Lung (tissue), 11 donors: ENCODE measurements at regions not wholly inside any gene's neighbourhood (a gene's known extent, or its start where the extent isn't known, plus 50 kb on each side); places are given as distances from the start of the nearest gene placed in this dataset.

Experiments used
- ATAC-seq: fragments of 200-7000 bp; cut with Tn5 transposase; one replicate; pipeline ENCODE4 v1.9.1; 2020; ENCODE audit warnings: moderate number of reproducible peaks; ENCODE audit not compliant: insufficient read depth, low FRiP score
- DNase-seq, 3 donors: peaks; one replicate each; pipeline ENCODE4 v3.0.0-alpha.2; 2013 to 2017
- H3K27ac ChIP-seq, 2 donors: one replicate each; pipeline ENCODE4 v1.5.1; 2013; ENCODE audit warnings: mild to moderate bottlenecking in 2 of 2, moderate library complexity in 2 of 2, control low read depth in 1 of 2, inconsistent platforms in 1 of 2, low read depth in 1 of 2, low read length in 1 of 2
- H3K27me3 ChIP-seq, 3 donors: one replicate each; pipeline ENCODE4 v1.5.1; 2013; ENCODE audit warnings: low read length in 2 of 3; ENCODE audit not compliant: control insufficient read depth in 3 of 3, insufficient read depth in 3 of 3
- H3K36me3 ChIP-seq, 4 donors: one replicate each; pipeline ENCODE4 v1.5.1; 2013; ENCODE audit warnings: low read length in 4 of 4, mild to moderate bottlenecking in 1 of 4, moderate library complexity in 1 of 4; ENCODE audit not compliant: control insufficient read depth in 4 of 4, insufficient read depth in 4 of 4
- H3K4me1 ChIP-seq, 5 donors: one replicate each; pipeline ENCODE4 v1.5.1; 2013; ENCODE audit warnings: low read length in 5 of 5, mild to moderate bottlenecking in 2 of 5, moderate library complexity in 1 of 5; ENCODE audit not compliant: control insufficient read depth in 5 of 5, insufficient read depth in 5 of 5
- H3K4me3 ChIP-seq: one replicate; pipeline ENCODE4 v1.5.1; 2013; ENCODE audit warnings: mild to moderate bottlenecking, control low read depth, moderate library complexity
- H3K9ac ChIP-seq, 2 donors: one replicate each; pipeline ENCODE4 v1.5.1; 2013; ENCODE audit warnings: low read length in 2 of 2, control low read depth in 1 of 2; ENCODE audit not compliant: insufficient read depth in 1 of 2
- H3K9me3 ChIP-seq, 4 donors: one replicate each; pipeline ENCODE4 v1.5.1; 2013; ENCODE audit warnings: low read length in 3 of 4, mild to moderate bottlenecking in 1 of 4, moderate library complexity in 1 of 4; ENCODE audit not compliant: control insufficient read depth in 4 of 4, insufficient read depth in 3 of 4
- CTCF ChIP-seq: IDR thresholded peaks from 2 replicates; pipeline ENCODE4 v1.5.1; 2012; ENCODE audit warnings: mild to moderate bottlenecking; ENCODE audit errors: control extremely low read depth, extremely low read depth
- WGBS, 2 donors: extraction: QIAGEN DNeasy Blood & Tissue Kit; methylation state at CpG; one replicate each; pipeline ENCODE4 v1.1.7; 2013; 5-methylcytosine and 5-hydroxymethylcytosine counted together
- donor health status: control.
- donor health status: control.
- donor health status: Bipolar disorder and iron deficiency.
- donor health status: healthy.
- donor health status: DM: yes; HTN: yes; CAD: no.

- Histone ChIP-seq H3K4me3 (no peak overlapping the region), H3K36me3 (no peaks in the 10 kb centered on the region), H3K27me3 (peaks cover 0 to 24% (median 10%) of the 10 kb centered on the region in 3 donors), H3K4me1 (peaks cover 0 to 11% (median 5%) of the 10 kb centered on the region in 5 donors), H3K9ac (no peak overlapping the region), H3K9me3 (no peaks in the 10 kb centered on the region), H3K27ac (no peak overlapping the region)
- TF ChIP-seq CTCF: no peak
- WGBS, 2 donors: 76 to 79% methylated on average over 4 of the region's 4 CpGs
- ATAC-seq: no peak
- DNase-seq: no peak
These were observed 79.4 kb downstream of the RRAGC start for GRCh38 chr1:38780133-38780532.

DNA sequence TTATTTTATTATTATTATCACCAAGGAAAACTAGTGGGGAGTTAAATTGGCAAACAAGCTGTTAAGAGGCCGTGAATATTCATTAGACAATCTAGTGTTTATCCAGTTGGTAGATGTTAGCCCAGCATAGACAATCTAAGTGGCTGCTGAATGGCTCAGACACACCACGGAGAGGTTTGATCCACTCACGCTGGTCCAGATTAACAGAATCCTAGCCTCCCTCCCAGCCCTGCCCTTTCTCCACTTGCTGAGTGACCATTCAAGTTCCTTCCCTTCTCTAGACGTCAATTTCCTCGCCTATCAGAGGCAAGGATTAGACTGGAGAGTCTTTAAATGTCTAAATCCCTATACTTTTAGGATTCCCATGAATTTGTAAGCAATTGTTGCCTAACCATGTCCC is 80.1 kb downstream of the RRAGC start:
- peaks cover 0 to 21% (median 8%) of the 10 kb centered on the region in 3 donors for H3K27me3 ChIP-seq
- 70 to 75% methylated on average over 5 of the region's 5 CpGs for WGBS, 2 donors
- no peak for DNase-seq

GRCh38 chr1:38778521-38778920 is 81.1 kb downstream of the RRAGC start:
- ATAC-seq (no peak), DNase-seq (no peak)
- 37 to 46% methylated on average over 1 of the region's 1 CpG for WGBS, 2 donors
- H3K36me3 ChIP-seq: no peaks in the 10 kb centered on the region
- H3K4me1 ChIP-seq: peaks cover 0 to 2% (median 0%) of the 10 kb centered on the region in 5 donors
- no peak overlapping the region for H3K4me3 ChIP-seq
- no peaks in the 10 kb centered on the region for H3K9me3 ChIP-seq
- no peak overlapping the region for H3K9ac ChIP-seq
- H3K27ac ChIP-seq: no peak overlapping the region
- H3K27me3 ChIP-seq: peaks cover 0 to 12% (median 0%) of the 10 kb centered on the region in 3 donors
- TF ChIP-seq CTCF: no peak

More for the DNA sequence above, 80.1 kb downstream of the RRAGC start:
- no peak overlapping the region for H3K27ac ChIP-seq
- no peak for TF ChIP-seq CTCF
- H3K36me3 ChIP-seq: no peaks in the 10 kb centered on the region
- no peak overlapping the region for H3K9ac ChIP-seq
- no peak for ATAC-seq
- peaks cover 0 to 11% (median 5%) of the 10 kb centered on the region in 5 donors for H3K4me1 ChIP-seq
- no peaks in the 10 kb centered on the region for H3K9me3 ChIP-seq
- no peak overlapping the region for H3K4me3 ChIP-seq

GRCh38 chr1:38778051-38778450 is 81.5 kb downstream of the RRAGC start:
- no peak for ATAC-seq
- Histone ChIP-seq H3K36me3 (no peaks in the 10 kb centered on the region), H3K4me3 (no peak overlapping the region), H3K27ac (no peak overlapping the region), H3K9ac (no peak overlapping the region), H3K27me3 (peaks cover 0 to 11% (median 0%) of the 10 kb centered on the region in 3 donors), H3K9me3 (no peaks in the 10 kb centered on the region), H3K4me1 (peaks cover 0 to 2% (median 0%) of the 10 kb centered on the region in 5 donors)
- 72 to 90% methylated on average over 2 of the region's 2 CpGs for WGBS, 2 donors
- no peak for DNase-seq
- TF ChIP-seq CTCF: no peak
